SH-SY5Y (cell line): ENCODE measurements at regions not wholly inside any gene's neighbourhood (a gene's known extent, or its start where the extent isn't known, plus 50 kb on each side); places are given as distances from the start of the nearest gene placed in this dataset.

Source experiments
- GATA2 ChIP-seq: IDR thresholded peaks from 2 replicates; pipeline ENCODE4 v1.6.1; 2011; ENCODE audit warnings: mild to moderate bottlenecking, low read depth, low read length
- GATA3 ChIP-seq: IDR thresholded peaks from 2 replicates; pipeline ENCODE4 v1.6.1; 2011; ENCODE audit warnings: low read depth, mild to moderate bottlenecking, low read length, moderate library complexity

DNA sequence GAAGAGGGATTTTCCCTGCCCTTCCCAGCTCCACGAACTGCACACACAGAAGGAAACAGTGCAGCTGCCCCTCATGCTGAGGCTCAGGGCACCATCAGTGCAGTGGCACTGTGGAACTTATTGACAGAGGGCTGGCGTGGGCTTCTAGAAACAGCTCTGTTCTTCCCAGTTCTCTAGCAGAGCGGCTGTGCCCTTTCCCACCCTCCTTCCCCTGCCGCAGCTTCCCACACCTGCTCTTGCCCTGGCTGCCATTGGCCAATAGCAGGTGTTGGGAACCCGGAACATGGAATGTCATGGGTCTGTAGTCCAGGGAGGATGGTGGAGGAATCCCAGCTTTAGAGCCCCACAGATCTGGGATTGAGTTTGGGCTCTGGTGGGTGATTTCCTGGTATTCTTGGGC is 343.8 kb downstream of the RPS6KC1 start:
- TF ChIP-seq GATA2 (no peak), GATA3 (no peak)
